K562 (cell line): ENCODE measurements at regions not wholly inside any gene's neighbourhood (a gene's known extent, or its start where the extent isn't known, plus 50 kb on each side); places are given as distances from the start of the nearest gene placed in this dataset.

Source experiments
- KDM4B ChIP-seq, 2 experiments: fragments of 450-650 bp in 1 of 2; sonication (generic) in 1 of 2; IDR thresholded peaks; 2 replicates each; pipeline ENCODE4 v1.6.1; 2016 to 2017; ENCODE audit warnings: borderline replicate concordance in 2 of 2, antibody characterized with exemption in 1 of 2, low read depth in 1 of 2, mild to moderate bottlenecking in 1 of 2
- SIX5 ChIP-seq, 2 experiments: IDR thresholded peaks; 2 replicates each; pipeline ENCODE4 v1.6.1; 2011; ENCODE audit warnings: low read length in 2 of 2, borderline replicate concordance in 1 of 2, low read depth in 1 of 2, mild to moderate bottlenecking in 1 of 2, moderate library complexity in 1 of 2; ENCODE audit not compliant: insufficient read depth in 1 of 2
- SP1 ChIP-seq: sonication (generic); formaldehyde crosslinking; IDR thresholded peaks from 2 replicates; pipeline ENCODE4 v1.8.1; 2022; ENCODE audit warnings: mild to moderate bottlenecking, missing genetic modification reagents
- TARDBP ChIP-seq: fragments of 450-650 bp; IDR thresholded peaks from 2 replicates; pipeline ENCODE4 v1.6.1; 2016
- ZBTB17 ChIP-seq: fragments of 450-650 bp; formaldehyde crosslinking; IDR thresholded peaks from 2 replicates; pipeline ENCODE4 v1.4.0; 2020; ENCODE audit warnings: mild to moderate bottlenecking
- ZNF354B ChIP-seq: fragments of 250-450 bp; sonication (Bioruptor Pico); IDR thresholded peaks from 2 replicates; pipeline ENCODE4 v1.4.0; 2020
- ZNF76 ChIP-seq: fragments of 250-450 bp; sonication (Bioruptor Pico); IDR thresholded peaks from 2 replicates; pipeline ENCODE4 v1.4.0; 2020; ENCODE audit warnings: mild to moderate bottlenecking, moderate library complexity, borderline replicate concordance
- TF ChIP-seq, protein P1 (sequence below): sonication (generic); formaldehyde crosslinking; IDR thresholded peaks from 2 replicates; pipeline ENCODE4 v1.8.1; 2023; ENCODE audit warnings: mild to moderate bottlenecking, missing genetic modification reagents
- TF ChIP-seq, protein P2 (sequence below), 3 experiments: fragments of 200-800 bp in 1 of 3; fragments of 250-450 bp in 1 of 3; fragments of 450-650 bp in 1 of 3; sonication (Bioruptor Pico) in 1 of 3; sonication (Bioruptor generic) in 1 of 3; formaldehyde crosslinking in 1 of 3; IDR thresholded peaks; 2 replicates each; pipeline versions ENCODE4 v1.6.1 to v1.8.0; 2016 to 2022; ENCODE audit warnings: mild to moderate bottlenecking in 2 of 3, missing genetic modification characterization in 2 of 3, missing compliant biosample characterization in 1 of 3, moderate library complexity in 1 of 3
- TF ChIP-seq, protein P3 (sequence below), 2 experiments: fragments of 450-650 bp in 1 of 2; sonication (generic) in 1 of 2; formaldehyde crosslinking; conservative IDR thresholded peaks; 2 replicates each; pipeline versions ENCODE4 v1.4.0 to v1.8.1; 2020 to 2022; ENCODE audit warnings: mild to moderate bottlenecking in 1 of 2, missing genetic modification reagents in 1 of 2
- TF ChIP-seq, protein P4 (sequence below), 2 experiments: fragments of 450-650 bp in 1 of 2; sonication (generic) in 1 of 2; formaldehyde crosslinking in 1 of 2; IDR thresholded peaks in 1 of 2; conservative IDR thresholded peaks in 1 of 2; 2 replicates each; pipeline versions ENCODE4 v1.6.1 to v1.8.1; 2016 to 2023; ENCODE audit warnings: mild to moderate bottlenecking in 2 of 2, moderate library complexity in 2 of 2, inconsistent platforms in 1 of 2, missing genetic modification reagents in 1 of 2

DNA sequence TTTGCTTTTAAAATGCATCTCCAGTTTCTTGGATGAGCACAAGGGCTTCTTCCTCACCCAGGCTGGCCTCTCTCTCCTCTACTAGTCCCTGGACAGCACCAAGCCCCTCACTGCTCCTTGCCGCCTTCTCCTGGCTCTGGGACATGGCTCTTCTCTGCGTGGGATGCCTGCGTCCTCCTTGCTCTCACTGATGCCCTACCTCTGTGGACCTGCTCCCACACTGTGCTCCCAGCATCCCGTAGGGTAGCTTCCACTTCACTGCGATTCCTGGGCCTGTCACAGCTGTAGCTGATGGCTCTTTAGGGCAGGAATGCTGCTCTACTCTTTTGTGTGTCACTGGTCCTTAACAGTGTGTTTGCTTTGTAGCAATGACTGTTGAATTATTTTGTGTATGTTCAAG, 136.3 kb downstream of the SNX19 start:
- TF ChIP-seq SIX5 (IDR thresholded peaks at IDR 0.05; ENCODE audit: borderline replicate concordance in 1 of 2, insufficient read depth in 1 of 2, low read depth in 1 of 2, low read length in 2 of 2) (no peak), ZNF354B (CRISPR knock-in tag) (no peak), SP1 (no peak), TARDBP (no peak), ZNF76 (CRISPR knock-in tag) (no peak), ZBTB17 (CRISPR knock-in tag) (no peak), KDM4B (IDR thresholded peaks at IDR 0.05; ENCODE audit: borderline replicate concordance in 2 of 2, low read depth in 1 of 2) (no peak)
- TF ChIP-seq, protein P1, sequence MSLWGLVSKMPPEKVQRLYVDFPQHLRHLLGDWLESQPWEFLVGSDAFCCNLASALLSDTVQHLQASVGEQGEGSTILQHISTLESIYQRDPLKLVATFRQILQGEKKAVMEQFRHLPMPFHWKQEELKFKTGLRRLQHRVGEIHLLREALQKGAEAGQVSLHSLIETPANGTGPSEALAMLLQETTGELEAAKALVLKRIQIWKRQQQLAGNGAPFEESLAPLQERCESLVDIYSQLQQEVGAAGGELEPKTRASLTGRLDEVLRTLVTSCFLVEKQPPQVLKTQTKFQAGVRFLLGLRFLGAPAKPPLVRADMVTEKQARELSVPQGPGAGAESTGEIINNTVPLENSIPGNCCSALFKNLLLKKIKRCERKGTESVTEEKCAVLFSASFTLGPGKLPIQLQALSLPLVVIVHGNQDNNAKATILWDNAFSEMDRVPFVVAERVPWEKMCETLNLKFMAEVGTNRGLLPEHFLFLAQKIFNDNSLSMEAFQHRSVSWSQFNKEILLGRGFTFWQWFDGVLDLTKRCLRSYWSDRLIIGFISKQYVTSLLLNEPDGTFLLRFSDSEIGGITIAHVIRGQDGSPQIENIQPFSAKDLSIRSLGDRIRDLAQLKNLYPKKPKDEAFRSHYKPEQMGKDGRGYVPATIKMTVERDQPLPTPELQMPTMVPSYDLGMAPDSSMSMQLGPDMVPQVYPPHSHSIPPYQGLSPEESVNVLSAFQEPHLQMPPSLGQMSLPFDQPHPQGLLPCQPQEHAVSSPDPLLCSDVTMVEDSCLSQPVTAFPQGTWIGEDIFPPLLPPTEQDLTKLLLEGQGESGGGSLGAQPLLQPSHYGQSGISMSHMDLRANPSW = no peak
- TF ChIP-seq, protein P2, sequence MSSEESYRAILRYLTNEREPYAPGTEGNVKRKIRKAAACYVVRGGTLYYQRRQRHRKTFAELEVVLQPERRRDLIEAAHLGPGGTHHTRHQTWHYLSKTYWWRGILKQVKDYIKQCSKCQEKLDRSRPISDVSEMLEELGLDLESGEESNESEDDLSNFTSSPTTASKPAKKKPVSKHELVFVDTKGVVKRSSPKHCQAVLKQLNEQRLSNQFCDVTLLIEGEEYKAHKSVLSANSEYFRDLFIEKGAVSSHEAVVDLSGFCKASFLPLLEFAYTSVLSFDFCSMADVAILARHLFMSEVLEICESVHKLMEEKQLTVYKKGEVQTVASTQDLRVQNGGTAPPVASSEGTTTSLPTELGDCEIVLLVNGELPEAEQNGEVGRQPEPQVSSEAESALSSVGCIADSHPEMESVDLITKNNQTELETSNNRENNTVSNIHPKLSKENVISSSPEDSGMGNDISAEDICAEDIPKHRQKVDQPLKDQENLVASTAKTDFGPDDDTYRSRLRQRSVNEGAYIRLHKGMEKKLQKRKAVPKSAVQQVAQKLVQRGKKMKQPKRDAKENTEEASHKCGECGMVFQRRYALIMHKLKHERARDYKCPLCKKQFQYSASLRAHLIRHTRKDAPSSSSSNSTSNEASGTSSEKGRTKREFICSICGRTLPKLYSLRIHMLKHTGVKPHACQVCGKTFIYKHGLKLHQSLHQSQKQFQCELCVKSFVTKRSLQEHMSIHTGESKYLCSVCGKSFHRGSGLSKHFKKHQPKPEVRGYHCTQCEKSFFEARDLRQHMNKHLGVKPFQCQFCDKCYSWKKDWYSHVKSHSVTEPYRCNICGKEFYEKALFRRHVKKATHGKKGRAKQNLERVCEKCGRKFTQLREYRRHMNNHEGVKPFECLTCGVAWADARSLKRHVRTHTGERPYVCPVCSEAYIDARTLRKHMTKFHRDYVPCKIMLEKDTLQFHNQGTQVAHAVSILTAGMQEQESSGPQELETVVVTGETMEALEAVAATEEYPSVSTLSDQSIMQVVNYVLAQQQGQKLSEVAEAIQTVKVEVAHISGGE (CRISPR knock-in tag; IDR thresholded peaks at IDR 0.05) = no peak
- TF ChIP-seq, protein P3, sequence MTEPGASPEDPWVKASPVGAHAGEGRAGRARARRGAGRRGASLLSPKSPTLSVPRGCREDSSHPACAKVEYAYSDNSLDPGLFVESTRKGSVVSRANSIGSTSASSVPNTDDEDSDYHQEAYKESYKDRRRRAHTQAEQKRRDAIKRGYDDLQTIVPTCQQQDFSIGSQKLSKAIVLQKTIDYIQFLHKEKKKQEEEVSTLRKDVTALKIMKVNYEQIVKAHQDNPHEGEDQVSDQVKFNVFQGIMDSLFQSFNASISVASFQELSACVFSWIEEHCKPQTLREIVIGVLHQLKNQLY (CRISPR knock-in tag; conservative IDR thresholded peaks at IDR 0.05) = no peak
- TF ChIP-seq, protein P4, sequence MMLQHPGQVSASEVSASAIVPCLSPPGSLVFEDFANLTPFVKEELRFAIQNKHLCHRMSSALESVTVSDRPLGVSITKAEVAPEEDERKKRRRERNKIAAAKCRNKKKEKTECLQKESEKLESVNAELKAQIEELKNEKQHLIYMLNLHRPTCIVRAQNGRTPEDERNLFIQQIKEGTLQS (IDR thresholded peaks at IDR 0.05) = no peak
- TF ChIP-seq, protein P4 (CRISPR knock-in tag; conservative IDR thresholded peaks at IDR 0.05) = no peak
